ENCODE measurements at regions not wholly inside any gene's neighbourhood (a gene's known extent, or its start where the extent isn't known, plus 50 kb on each side); places are given as distances from the start of the nearest gene placed in this dataset.

DNA sequence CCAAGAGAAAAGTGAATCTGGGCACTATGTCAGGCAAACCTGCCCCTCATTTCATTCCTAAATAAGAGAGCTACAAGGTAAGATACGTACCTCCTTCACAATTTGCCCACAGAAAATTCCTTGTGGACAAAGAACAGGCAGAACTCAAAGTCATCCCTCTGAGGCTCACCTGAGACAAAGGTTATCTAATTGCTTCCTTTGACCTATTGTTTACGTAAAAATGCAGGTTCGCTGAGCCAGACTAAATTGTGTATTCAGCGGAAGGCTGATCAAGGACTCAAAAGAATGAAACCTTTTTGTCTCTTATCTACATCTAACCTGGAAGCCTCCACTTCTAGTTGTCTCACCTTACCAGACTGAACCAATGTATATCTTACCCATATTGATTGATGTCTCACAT is 213.3 kb downstream of the POSTN start:
- H3K36me3 ChIP-seq (ENCODE audit: control insufficient read depth, insufficient read depth, low read length), result no peaks in the 10 kb centered on the region
- no peaks in the 10 kb centered on the region; the same call in 1 of the 2 replicates for H3K27me3 ChIP-seq (replicated peaks; ENCODE audit: control insufficient read depth, insufficient read depth, low read length)
- DNase-seq, result no peak
- H3K4me1 ChIP-seq, result no peaks in the 10 kb centered on the region
- no peaks in the 10 kb centered on the region for H3K36me3 Mint-ChIP-seq (ENCODE audit: insufficient read depth, unreplicated experiment)
- no peaks in the 10 kb centered on the region for H3K4me1 Mint-ChIP-seq (ENCODE audit: low read depth, unreplicated experiment)
- H3K9me3 ChIP-seq, result no peaks in the 10 kb centered on the region
- intact Hi-C loops (cut with micrococcal nuclease; ENCODE audit: unreplicated experiment), result no loop called here
- H3K4me3 ChIP-seq (ENCODE audit: low read depth, low read length), result no peak overlapping the region
- POLR2A ChIA-PET, result no interaction called here
- H3K27me3 Mint-ChIP-seq (ENCODE audit: insufficient read depth, unreplicated experiment), result no peaks in the 10 kb centered on the region
- CTCF ChIA-PET, result no interaction called here
- TF ChIP-seq, protein P1, sequence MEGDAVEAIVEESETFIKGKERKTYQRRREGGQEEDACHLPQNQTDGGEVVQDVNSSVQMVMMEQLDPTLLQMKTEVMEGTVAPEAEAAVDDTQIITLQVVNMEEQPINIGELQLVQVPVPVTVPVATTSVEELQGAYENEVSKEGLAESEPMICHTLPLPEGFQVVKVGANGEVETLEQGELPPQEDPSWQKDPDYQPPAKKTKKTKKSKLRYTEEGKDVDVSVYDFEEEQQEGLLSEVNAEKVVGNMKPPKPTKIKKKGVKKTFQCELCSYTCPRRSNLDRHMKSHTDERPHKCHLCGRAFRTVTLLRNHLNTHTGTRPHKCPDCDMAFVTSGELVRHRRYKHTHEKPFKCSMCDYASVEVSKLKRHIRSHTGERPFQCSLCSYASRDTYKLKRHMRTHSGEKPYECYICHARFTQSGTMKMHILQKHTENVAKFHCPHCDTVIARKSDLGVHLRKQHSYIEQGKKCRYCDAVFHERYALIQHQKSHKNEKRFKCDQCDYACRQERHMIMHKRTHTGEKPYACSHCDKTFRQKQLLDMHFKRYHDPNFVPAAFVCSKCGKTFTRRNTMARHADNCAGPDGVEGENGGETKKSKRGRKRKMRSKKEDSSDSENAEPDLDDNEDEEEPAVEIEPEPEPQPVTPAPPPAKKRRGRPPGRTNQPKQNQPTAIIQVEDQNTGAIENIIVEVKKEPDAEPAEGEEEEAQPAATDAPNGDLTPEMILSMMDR (IDR thresholded peaks at IDR 0.05; ENCODE audit: insufficient read depth in 1 of 2, low read depth in 1 of 2, low read length in 1 of 2, severe bottlenecking in 1 of 2, unreplicated experiment in 1 of 2), result no peak
- no peaks in the 10 kb centered on the region for H3K9me3 Mint-ChIP-seq (ENCODE audit: unreplicated experiment)
- H3K4me3 Mint-ChIP-seq (ENCODE audit: unreplicated experiment), result no peak overlapping the region
- no TSS peak for BruUV-seq (replicated peaks)
- H3K27ac Mint-ChIP-seq (ENCODE audit: unreplicated experiment), result no peak overlapping the region

DNA sequence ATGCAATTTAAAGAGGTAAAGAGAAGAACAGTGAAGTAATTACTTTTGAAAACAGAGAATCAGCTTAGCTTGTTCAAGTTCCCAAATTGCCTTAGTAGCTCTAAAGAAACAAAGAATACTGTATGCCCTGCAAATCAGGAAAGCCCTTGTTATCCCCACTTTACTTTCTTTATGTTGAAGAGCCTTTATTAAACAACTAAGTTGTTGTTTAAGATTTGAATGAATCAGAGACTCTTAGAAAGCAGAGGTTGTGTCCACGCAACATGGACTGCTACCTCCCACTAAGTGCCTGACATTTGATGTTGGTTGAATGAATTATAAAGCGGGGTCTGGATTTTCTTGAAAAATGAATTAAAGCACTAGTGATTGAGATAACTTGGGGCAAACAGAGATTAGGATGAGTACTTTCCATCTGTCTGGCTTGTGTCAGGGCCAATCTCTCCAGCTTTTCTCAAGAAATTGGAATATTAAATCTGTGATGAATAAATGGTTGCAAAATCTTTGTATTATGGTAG is 214.7 kb downstream of the POSTN start:
- Histone ChIP-seq H3K27me3 (replicated peaks; ENCODE audit: control insufficient read depth, insufficient read depth, low read length) (no peaks in the 10 kb centered on the region; the same call in 1 of the 2 replicates), H3K4me3 (ENCODE audit: low read depth, low read length) (no peak overlapping the region), H3K9me3 (no peaks in the 10 kb centered on the region), H3K36me3 (ENCODE audit: control insufficient read depth, insufficient read depth, low read length) (no peaks in the 10 kb centered on the region), H3K4me1 (no peaks in the 10 kb centered on the region)
- TF ChIP-seq, protein P1 (IDR thresholded peaks at IDR 0.05; ENCODE audit: insufficient read depth in 1 of 2, low read depth in 1 of 2, low read length in 1 of 2, severe bottlenecking in 1 of 2, unreplicated experiment in 1 of 2), result no peak
- no peaks in the 10 kb centered on the region for H3K4me1 Mint-ChIP-seq (ENCODE audit: low read depth, unreplicated experiment)
- H3K9me3 Mint-ChIP-seq (ENCODE audit: unreplicated experiment), result no peaks in the 10 kb centered on the region
- H3K4me3 Mint-ChIP-seq (ENCODE audit: unreplicated experiment), result no peak overlapping the region
- ChIA-PET POLR2A (no interaction called here), CTCF (no interaction called here)
- no peaks in the 10 kb centered on the region for H3K36me3 Mint-ChIP-seq (ENCODE audit: insufficient read depth, unreplicated experiment)
- no peaks in the 10 kb centered on the region for H3K27me3 Mint-ChIP-seq (ENCODE audit: insufficient read depth, unreplicated experiment)
- DNase-seq, result no peak
- no peak overlapping the region for H3K27ac Mint-ChIP-seq (ENCODE audit: unreplicated experiment)
- BruUV-seq (replicated peaks), result no TSS peak
- intact Hi-C loops (cut with micrococcal nuclease; ENCODE audit: unreplicated experiment), result no loop called here

DNA sequence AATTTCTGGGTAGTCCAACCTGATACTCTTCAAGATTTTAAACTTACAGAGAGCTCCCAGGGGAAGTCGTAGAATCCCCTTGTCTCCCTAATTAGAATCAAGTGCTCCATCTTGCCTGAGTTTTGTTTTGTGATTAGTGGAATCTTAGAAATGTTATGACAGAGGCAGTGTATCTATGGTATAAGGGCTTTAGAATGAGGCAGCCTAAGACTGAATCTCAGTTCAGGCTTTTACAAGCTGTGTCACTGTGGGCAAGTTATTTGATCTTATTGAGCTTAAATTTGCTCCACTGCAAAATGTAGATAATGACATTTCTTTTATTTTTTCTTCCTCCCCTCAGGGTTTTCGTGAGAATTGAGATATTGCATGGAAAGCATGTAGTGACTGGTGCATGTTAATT is 215.5 kb downstream of the POSTN start:
- Histone ChIP-seq H3K27me3 (replicated peaks; ENCODE audit: control insufficient read depth, insufficient read depth, low read length) (no peaks in the 10 kb centered on the region; the same call in 1 of the 2 replicates), H3K4me3 (ENCODE audit: low read depth, low read length) (no peak overlapping the region), H3K9me3 (no peaks in the 10 kb centered on the region), H3K4me1 (no peaks in the 10 kb centered on the region), H3K36me3 (ENCODE audit: control insufficient read depth, insufficient read depth, low read length) (no peaks in the 10 kb centered on the region)
- H3K27me3 Mint-ChIP-seq (ENCODE audit: insufficient read depth, unreplicated experiment), result no peaks in the 10 kb centered on the region
- CTCF ChIA-PET, result no interaction called here
- TF ChIP-seq, protein P1 (IDR thresholded peaks at IDR 0.05; ENCODE audit: insufficient read depth in 1 of 2, low read depth in 1 of 2, low read length in 1 of 2, severe bottlenecking in 1 of 2, unreplicated experiment in 1 of 2), result no peak
- POLR2A ChIA-PET, result no interaction called here
- no peaks in the 10 kb centered on the region for H3K4me1 Mint-ChIP-seq (ENCODE audit: low read depth, unreplicated experiment)
- intact Hi-C loops (cut with micrococcal nuclease; ENCODE audit: unreplicated experiment), result no loop called here
- H3K4me3 Mint-ChIP-seq (ENCODE audit: unreplicated experiment), result no peak overlapping the region
- H3K9me3 Mint-ChIP-seq (ENCODE audit: unreplicated experiment), result no peaks in the 10 kb centered on the region
- no peak overlapping the region for H3K27ac Mint-ChIP-seq (ENCODE audit: unreplicated experiment)
- BruUV-seq (replicated peaks), result no TSS peak
- no peaks in the 10 kb centered on the region for H3K36me3 Mint-ChIP-seq (ENCODE audit: insufficient read depth, unreplicated experiment)
- no peak for DNase-seq

Data from Caco-2 (cell line).